Stomach (tissue), 4 donors: ENCODE measurements at regions not wholly inside any gene's neighbourhood (a gene's known extent, or its start where the extent isn't known, plus 50 kb on each side); places are given as distances from the start of the nearest gene placed in this dataset.

ENCODE experiments used
- CTCF ChIP-seq, 7 experiments: fragments of 450-650 bp in 4 of 7; fragments of 200-600 bp in 3 of 7; sonication (generic) in 3 of 7; IDR thresholded peaks; one replicate each; pipeline ENCODE4 v1.5.1; 2016 to 2019; ENCODE audit warnings: antibody characterized with exemption in 7 of 7, control low read depth in 2 of 7, mild to moderate bottlenecking in 1 of 7
- EP300 ChIP-seq: sonication (generic); formaldehyde crosslinking; IDR thresholded peaks from one replicate; pipeline ENCODE4 v1.6.1; 2017; ENCODE audit warnings: antibody characterized with exemption
- POLR2A ChIP-seq, 4 donors: fragments of 450-650 bp; IDR thresholded peaks; one replicate each; pipeline ENCODE4 v1.6.1; 2016; ENCODE audit warnings: antibody characterized with exemption in 4 of 4, control low read depth in 2 of 4, mild to moderate bottlenecking in 1 of 4, moderate library complexity in 1 of 4
- POLR2AphosphoS5 ChIP-seq, 3 donors: sonication (generic); formaldehyde crosslinking; IDR thresholded peaks; one replicate each; pipeline ENCODE4 v1.6.1; 2016; ENCODE audit warnings: antibody characterized with exemption in 3 of 3

- TF ChIP-seq CTCF (IDR thresholded peaks at IDR 0.05), result no peak
- TF ChIP-seq POLR2AphosphoS5 (IDR thresholded peaks at IDR 0.05), result no peak
- TF ChIP-seq POLR2A (IDR thresholded peaks at IDR 0.05), result no peak
- no peak for TF ChIP-seq EP300
Observed at GRCh38 chr16:6558126-6558525, 774.5 kb upstream of the RBFOX1 start.
